Rectal smooth muscle tissue (tissue), 1 donor: ENCODE measurements at regions not wholly inside any gene's neighbourhood (a gene's known extent, or its start where the extent isn't known, plus 50 kb on each side); places are given as distances from the start of the nearest gene placed in this dataset.

Experiments used
- H3K27ac ChIP-seq: one replicate; pipeline ENCODE4 v1.7.0; 2013; ENCODE audit warnings: low read depth, low read length, inconsistent platforms
- H3K27me3 ChIP-seq: one replicate; pipeline ENCODE4 v1.7.0; 2013; ENCODE audit warnings: low read length; ENCODE audit not compliant: control insufficient read depth, insufficient read depth
- H3K36me3 ChIP-seq: one replicate; pipeline ENCODE4 v1.7.0; 2013; ENCODE audit warnings: low read length; ENCODE audit not compliant: control insufficient read depth, insufficient read depth
- H3K4me1 ChIP-seq: one replicate; pipeline ENCODE4 v1.7.0; 2013; ENCODE audit warnings: low read length; ENCODE audit not compliant: control insufficient read depth, insufficient read depth
- H3K4me3 ChIP-seq: one replicate; pipeline ENCODE4 v1.7.0; 2013; ENCODE audit warnings: low read length
- H3K9ac ChIP-seq: one replicate; pipeline ENCODE4 v1.7.0; 2013; ENCODE audit warnings: low read length

- Histone ChIP-seq H3K4me1 (no peaks in the 10 kb centered on the region), H3K36me3 (no peaks in the 10 kb centered on the region), H3K27ac (no peak overlapping the region), H3K4me3 (no peak overlapping the region), H3K9ac (no peak overlapping the region), H3K27me3 (no peaks in the 10 kb centered on the region)
Measured at GRCh38 chr16:81165411-81166097, 69.4 kb upstream of the GCSH start.

- Histone ChIP-seq H3K4me3 (no peak overlapping the region), H3K4me1 (no peaks in the 10 kb centered on the region), H3K9ac (no peak overlapping the region), H3K27ac (no peak overlapping the region), H3K36me3 (no peaks in the 10 kb centered on the region), H3K27me3 (no peaks in the 10 kb centered on the region)
Measured at GRCh38 chr16:81164958-81165357, 68.8 kb upstream of the GCSH start.

- no peak overlapping the region for H3K27ac ChIP-seq
- no peaks in the 10 kb centered on the region for H3K4me1 ChIP-seq
- no peak overlapping the region for H3K4me3 ChIP-seq
- H3K27me3 ChIP-seq = no peaks in the 10 kb centered on the region
- no peak overlapping the region for H3K9ac ChIP-seq
- H3K36me3 ChIP-seq = no peaks in the 10 kb centered on the region
Measured at GRCh38 chr16:81164481-81164880, 68.3 kb upstream of the GCSH start.

- H3K36me3 ChIP-seq = no peaks in the 10 kb centered on the region
- H3K4me1 ChIP-seq = no peaks in the 10 kb centered on the region
Measured at GRCh38 chr16:81163671-81164070, 67.5 kb upstream of the GCSH start.

GRCh38 chr16:81158964-81159363 lies 62.8 kb upstream of the GCSH start:
- Histone ChIP-seq H3K4me3 (no peak overlapping the region), H3K27me3 (no peaks in the 10 kb centered on the region), H3K4me1 (no peaks in the 10 kb centered on the region), H3K27ac (no peak overlapping the region), H3K9ac (no peak overlapping the region), H3K36me3 (no peaks in the 10 kb centered on the region)

More at GRCh38 chr16:81163671-81164070, 67.5 kb upstream of the GCSH start:
- H3K9ac ChIP-seq = no peak overlapping the region
- no peak overlapping the region for H3K27ac ChIP-seq
- H3K4me3 ChIP-seq = no peak overlapping the region
- no peaks in the 10 kb centered on the region for H3K27me3 ChIP-seq

GRCh38 chr16:81155769-81156168 lies 59.6 kb upstream of the GCSH start:
- Histone ChIP-seq H3K36me3 (no peaks in the 10 kb centered on the region), H3K27me3 (no peaks in the 10 kb centered on the region), H3K9ac (no peak overlapping the region), H3K27ac (no peak overlapping the region), H3K4me1 (no peaks in the 10 kb centered on the region), H3K4me3 (no peak overlapping the region)

GRCh38 chr16:81151648-81152310 lies 55.6 kb upstream of the GCSH start:
- H3K9ac ChIP-seq = no peak overlapping the region
- H3K4me3 ChIP-seq = no peak overlapping the region
- H3K27ac ChIP-seq = no peak overlapping the region
- H3K4me1 ChIP-seq = no peaks in the 10 kb centered on the region
- no peaks in the 10 kb centered on the region for H3K27me3 ChIP-seq
- no peaks in the 10 kb centered on the region for H3K36me3 ChIP-seq

GRCh38 chr16:81149614-81150013 lies 53.4 kb upstream of the GCSH start:
- H3K4me1 ChIP-seq = no peaks in the 10 kb centered on the region

GRCh38 chr16:81148277-81148676 lies 52.1 kb upstream of the GCSH start:
- H3K9ac ChIP-seq = no peak overlapping the region
- no peak overlapping the region for H3K4me3 ChIP-seq
- no peaks in the 10 kb centered on the region for H3K36me3 ChIP-seq
- H3K27me3 ChIP-seq = no peaks in the 10 kb centered on the region
- no peak overlapping the region for H3K27ac ChIP-seq
- no peaks in the 10 kb centered on the region for H3K4me1 ChIP-seq

More at GRCh38 chr16:81149614-81150013, 53.4 kb upstream of the GCSH start:
- Histone ChIP-seq H3K36me3 (no peaks in the 10 kb centered on the region), H3K27me3 (no peaks in the 10 kb centered on the region), H3K9ac (no peak overlapping the region), H3K27ac (no peak overlapping the region), H3K4me3 (no peak overlapping the region)
